AG09309 (cell line): ENCODE measurements at regions not wholly inside any gene's neighbourhood (a gene's known extent, or its start where the extent isn't known, plus 50 kb on each side); places are given as distances from the start of the nearest gene placed in this dataset.

Experiments used
- DNase-seq: peaks from one replicate; pipeline ENCODE4 v3.0.0-alpha.2; 2010; ENCODE audit warnings: low read depth
- H3K4me3 ChIP-seq: 2 replicates; pipeline ENCODE4 v1.5.1; 2011; ENCODE audit warnings: mild to moderate bottlenecking, low read depth, low read length, moderate library complexity; ENCODE audit not compliant: control insufficient read depth
- TF ChIP-seq, protein P1 (sequence below): IDR thresholded peaks from 2 replicates; pipeline ENCODE4 v1.5.1; 2011; ENCODE audit warnings: mild to moderate bottlenecking, low read depth, low read length, inconsistent platforms; ENCODE audit not compliant: insufficient read depth, control insufficient read depth; ENCODE audit errors: missing control alignments

- no peak overlapping the region for H3K4me3 ChIP-seq
- no peak for DNase-seq
- TF ChIP-seq, protein P1, sequence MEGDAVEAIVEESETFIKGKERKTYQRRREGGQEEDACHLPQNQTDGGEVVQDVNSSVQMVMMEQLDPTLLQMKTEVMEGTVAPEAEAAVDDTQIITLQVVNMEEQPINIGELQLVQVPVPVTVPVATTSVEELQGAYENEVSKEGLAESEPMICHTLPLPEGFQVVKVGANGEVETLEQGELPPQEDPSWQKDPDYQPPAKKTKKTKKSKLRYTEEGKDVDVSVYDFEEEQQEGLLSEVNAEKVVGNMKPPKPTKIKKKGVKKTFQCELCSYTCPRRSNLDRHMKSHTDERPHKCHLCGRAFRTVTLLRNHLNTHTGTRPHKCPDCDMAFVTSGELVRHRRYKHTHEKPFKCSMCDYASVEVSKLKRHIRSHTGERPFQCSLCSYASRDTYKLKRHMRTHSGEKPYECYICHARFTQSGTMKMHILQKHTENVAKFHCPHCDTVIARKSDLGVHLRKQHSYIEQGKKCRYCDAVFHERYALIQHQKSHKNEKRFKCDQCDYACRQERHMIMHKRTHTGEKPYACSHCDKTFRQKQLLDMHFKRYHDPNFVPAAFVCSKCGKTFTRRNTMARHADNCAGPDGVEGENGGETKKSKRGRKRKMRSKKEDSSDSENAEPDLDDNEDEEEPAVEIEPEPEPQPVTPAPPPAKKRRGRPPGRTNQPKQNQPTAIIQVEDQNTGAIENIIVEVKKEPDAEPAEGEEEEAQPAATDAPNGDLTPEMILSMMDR = no peak
These were observed 408.8 kb upstream of the ACTBL2 start for GRCh38 chr5:57891443-57891842.

DNA sequence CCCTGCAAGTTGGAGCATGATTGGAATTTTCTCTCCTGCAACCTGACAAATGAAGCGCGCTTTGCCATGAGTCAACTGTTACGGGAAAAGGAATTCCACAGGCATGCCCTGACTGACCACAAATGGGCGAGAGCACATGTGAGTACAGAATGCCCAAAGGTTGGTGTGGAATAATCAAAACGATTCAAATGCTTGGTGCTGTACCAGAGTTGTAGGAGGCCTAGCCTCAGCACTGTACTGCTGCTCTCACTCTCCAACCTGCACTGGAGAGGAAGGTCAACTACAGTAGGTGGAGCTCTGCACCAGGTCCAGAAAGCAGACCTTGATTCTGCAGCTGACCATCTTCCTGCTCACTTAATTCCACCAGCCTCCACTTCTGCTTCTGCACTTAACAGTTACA lies 406.9 kb upstream of the ACTBL2 start:
- DNase-seq = peak; percentile 60
- no peak overlapping the region for H3K4me3 ChIP-seq
- TF ChIP-seq, protein P1 = peak; percentile 55

DNA sequence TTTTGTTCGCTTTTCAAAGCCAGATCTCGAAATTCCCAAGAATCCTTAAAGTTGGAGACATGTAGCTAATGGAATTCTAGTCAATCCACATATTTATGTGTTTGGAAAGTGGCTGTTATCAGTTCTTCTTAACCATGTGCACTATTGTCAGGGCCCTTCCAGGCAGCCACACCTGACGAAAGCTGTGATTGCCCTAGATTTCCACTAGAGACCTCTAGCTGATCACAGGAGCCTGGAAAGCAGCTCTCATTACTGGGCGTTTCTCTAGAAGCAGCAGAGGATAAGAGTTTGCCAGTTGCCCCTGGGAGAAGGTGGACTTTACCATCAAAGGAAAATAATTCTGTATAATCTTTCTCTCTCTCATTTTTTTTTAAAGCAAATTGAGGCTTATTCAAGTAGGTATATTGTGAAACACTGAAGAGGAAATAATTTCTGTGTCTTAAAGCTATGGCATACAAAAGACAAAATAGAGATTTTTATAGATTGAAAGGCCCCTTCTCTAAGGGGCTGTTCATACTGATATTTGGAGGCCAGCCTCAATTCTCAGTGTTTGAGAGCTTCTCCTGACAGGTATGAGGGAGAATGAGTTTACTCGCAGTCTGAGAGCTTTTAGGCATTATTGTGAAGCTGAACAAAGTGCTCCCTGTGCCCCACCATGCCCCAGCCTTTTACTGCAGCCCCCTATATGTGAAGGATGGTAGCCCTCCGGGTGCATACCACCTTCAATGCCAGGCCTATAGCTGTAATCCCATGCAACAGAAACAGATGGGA lies 405.4 kb upstream of the ACTBL2 start:
- H3K4me3 ChIP-seq = no peak overlapping the region
- TF ChIP-seq, protein P1 = peak; percentile 77
- DNase-seq = peak; percentile 20

DNA sequence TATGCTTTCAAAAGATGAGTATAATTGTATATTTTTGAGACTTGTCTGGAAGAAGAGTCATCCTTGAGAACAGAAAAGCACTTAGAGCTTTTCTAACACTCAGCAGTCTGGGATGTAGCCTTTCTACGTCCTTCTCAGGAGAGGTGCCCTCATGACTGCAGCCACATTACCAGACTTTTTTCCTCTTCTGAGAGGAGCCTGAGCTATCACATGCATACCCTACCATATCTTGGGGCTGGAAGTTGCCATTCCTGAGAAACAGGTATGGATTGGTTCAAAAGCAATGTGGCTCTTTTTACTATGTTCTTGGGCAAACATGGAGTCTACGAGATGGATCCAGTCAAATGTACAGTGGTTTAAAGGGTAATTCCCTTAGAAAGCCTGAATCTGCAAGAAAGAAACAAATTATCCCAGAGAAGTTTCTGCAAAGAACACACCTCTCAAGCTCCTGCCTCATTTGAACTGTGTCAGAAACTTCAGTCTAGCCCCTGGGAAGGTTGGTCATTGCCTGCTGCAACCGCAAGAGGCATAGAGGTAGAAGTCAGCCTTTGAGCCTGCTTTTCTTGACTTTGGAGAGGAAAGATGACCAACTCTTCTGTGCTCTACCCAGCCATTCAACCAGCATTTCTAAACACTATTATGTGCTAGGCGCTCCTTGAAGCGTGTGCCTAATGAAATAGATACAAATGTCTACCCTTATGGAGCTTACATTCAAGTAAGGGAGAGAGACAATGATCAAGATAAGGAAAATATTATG lies 401.9 kb upstream of the ACTBL2 start:
- TF ChIP-seq, protein P1 = no peak
- H3K4me3 ChIP-seq = no peak overlapping the region
- DNase-seq = no peak

GRCh38 chr5:57880216-57880615 lies 397.6 kb upstream of the ACTBL2 start:
- no peak overlapping the region for H3K4me3 ChIP-seq
- TF ChIP-seq, protein P1 = no peak
- no peak for DNase-seq

- TF ChIP-seq, protein P1 = no peak
- H3K4me3 ChIP-seq = no peak overlapping the region
- DNase-seq = no peak
These were observed 395.7 kb upstream of the ACTBL2 start for GRCh38 chr5:57878301-57878722.
